Fibroblast of upper back skin (primary cell): ENCODE measurements at regions not wholly inside any gene's neighbourhood (a gene's known extent, or its start where the extent isn't known, plus 50 kb on each side); places are given as distances from the start of the nearest gene placed in this dataset.

Experiments
- DNase-seq: peaks from one replicate; pipeline ENCODE4 v3.0.0-alpha.2; 2013

DNA sequence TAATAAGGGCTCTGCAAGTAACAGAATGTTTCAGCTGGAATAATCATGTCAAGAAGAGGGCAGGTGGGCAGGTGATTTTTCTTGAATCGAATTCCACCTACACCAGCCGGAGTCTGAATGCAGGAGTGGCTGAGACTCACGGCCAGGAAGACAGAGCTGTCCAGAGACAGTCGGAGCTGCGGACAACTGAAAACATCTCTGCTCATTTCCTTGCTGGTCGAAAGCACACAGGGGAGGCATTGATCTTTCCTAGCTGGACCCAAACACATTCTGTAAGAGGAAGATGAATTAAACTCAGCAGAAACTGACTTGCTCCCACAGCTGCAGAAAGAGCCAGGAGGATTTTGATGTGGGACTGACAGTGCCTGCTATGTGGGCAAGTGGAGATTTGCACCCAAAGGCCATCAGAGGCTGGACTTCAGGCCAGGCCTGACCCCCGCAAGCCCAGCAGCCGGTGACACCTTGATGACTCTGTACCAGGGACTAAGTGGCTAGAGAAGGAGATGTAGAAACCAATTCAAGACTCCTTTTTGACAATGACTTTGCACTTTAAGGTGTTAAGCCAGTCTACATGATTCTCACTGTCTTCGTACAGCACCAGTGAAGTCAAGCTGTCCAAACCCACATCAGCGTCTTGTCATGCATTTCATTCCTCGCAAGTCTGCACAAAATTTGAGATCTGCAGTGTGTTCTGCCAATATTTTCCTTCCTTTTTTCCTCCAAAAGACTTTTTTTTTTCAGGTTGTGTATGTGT is 169.4 kb downstream of the TEX36 start:
- no peak for DNase-seq

DNA sequence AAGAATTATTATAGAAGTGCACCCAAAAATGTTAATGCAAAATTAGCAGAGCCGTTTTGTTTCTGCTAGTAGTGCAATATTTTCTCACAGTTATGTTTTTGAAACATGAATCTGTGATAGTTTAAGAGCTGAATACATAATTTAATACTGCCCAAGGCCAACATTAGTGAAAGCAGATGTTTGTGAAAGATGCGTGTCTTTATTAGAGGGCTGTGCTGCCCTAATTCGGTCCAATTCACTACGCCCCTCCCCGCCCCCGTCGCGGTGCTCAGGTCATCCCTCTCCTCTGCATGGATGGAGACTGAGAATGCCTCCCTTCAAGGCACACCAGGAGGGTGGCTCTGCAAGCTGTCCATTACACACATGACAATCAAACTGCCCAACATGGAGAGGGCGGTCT is 172.0 kb downstream of the TEX36 start:
- DNase-seq = no peak

- DNase-seq = no peak
Observed at GRCh38 chr10:125505648-125506047, 177.3 kb downstream of the TEX36 start.

DNA sequence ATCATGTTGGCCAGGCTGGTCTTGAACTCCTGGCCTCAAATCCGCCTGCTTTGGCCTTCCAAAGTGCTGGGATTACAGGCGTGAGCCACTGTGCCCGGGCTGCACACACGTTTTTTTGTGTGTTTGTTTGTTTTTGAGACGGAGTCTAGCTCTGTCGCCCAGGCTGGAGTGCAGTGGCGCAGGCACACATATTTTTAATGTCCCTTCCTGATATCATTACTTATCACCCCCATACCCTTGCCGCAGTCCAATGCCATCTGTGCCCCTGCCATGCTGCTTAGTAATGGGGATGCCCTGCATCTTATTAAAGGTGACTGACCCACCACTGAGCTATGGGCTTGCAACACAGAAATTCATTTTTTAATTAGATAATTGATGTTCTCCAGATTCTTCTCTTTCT is 180.7 kb downstream of the TEX36 start:
- no peak for DNase-seq

DNA sequence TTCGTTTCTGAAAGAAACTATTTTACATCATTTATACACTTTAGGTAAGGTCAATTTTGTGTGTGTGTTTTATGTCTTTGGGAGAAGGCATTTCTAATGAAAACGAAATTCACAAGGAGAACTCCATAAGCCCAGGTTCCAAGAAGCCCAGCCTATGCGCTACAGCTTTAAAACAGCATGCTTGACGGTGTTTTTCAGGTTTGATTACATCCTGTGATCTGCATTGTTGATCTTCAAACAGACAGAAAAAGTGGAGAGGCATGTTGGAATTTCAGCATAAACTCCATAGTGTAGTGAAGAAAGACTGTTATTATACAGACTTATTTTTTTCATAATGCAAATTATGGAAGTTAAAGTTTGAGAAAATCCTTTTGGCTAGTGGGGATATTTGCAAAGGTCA is 187.6 kb downstream of the TEX36 start:
- no peak for DNase-seq

GRCh38 chr10:125494651-125495239 is 188.2 kb downstream of the TEX36 start:
- DNase-seq = no peak

DNA sequence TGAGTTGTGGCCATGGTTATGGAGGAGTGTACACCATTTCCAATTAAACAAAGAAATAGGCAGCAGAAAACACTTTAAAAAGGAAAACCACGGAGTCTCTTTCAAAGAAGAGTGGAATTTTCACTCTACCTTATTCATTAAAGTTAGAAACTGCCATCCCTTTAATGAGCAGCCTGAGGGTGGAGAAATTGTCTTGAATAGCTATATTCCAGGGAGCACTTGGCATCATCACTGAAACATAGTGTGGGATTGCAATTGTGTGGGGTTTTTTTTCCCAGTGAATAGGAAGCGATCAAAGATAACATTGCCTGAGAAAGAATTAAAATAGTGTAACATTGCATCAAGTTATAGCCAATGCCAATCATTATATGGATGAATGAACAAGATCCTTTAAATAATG is 191.6 kb downstream of the TEX36 start:
- no peak for DNase-seq

GRCh38 chr10:125489731-125490130 is 193.2 kb downstream of the TEX36 start:
- no peak for DNase-seq

GRCh38 chr10:125485665-125486064 is 197.3 kb downstream of the TEX36 start:
- no peak for DNase-seq

- no peak for DNase-seq
Observed at GRCh38 chr10:125484035-125484732, 198.8 kb downstream of the TEX36 start.

- DNase-seq = no peak
Observed at GRCh38 chr10:125482637-125483036, 200.3 kb downstream of the TEX36 start.

DNA sequence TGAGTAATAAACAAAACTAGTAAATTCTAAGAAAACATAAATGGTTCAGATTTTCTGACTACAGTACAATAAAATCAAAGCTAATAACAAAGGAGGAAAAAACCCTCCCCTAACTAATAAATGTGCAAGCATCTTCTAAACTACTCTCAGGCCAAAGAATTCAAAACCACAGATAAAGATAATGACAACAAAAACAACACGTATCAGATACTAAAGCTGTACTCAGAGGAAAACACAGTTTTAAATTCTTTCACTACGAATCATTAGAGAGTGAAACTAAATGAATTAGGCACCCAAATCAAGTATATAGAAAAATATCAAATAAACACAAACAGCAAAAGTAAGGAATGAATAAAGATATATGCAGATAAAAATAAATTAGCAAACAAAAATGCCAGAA is 200.9 kb downstream of the TEX36 start:
- DNase-seq = no peak

DNA sequence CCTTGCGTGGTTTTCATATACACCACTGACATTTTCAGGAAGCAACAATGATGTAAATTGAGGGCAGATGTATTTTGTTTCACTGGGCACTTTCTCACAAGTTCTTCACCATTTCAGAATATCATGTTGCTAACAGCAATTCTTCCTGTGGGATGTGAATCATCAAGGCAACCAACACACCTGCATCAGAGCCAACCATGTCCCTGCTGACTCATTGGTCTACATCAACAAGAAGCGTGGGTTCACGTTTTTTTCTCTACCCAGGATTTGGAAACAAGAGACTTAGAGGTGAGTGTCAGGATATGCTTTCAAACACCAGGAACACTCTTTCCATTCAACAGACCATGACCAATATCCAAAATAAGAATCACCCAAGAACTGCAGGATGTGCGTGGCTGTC is 203.9 kb downstream of the TEX36 start:
- no peak for DNase-seq

- DNase-seq = no peak
Observed at GRCh38 chr10:125475815-125476214, 207.1 kb downstream of the TEX36 start.

- no peak for DNase-seq
Observed at GRCh38 chr10:125473143-125473793, 209.7 kb downstream of the TEX36 start.

DNA sequence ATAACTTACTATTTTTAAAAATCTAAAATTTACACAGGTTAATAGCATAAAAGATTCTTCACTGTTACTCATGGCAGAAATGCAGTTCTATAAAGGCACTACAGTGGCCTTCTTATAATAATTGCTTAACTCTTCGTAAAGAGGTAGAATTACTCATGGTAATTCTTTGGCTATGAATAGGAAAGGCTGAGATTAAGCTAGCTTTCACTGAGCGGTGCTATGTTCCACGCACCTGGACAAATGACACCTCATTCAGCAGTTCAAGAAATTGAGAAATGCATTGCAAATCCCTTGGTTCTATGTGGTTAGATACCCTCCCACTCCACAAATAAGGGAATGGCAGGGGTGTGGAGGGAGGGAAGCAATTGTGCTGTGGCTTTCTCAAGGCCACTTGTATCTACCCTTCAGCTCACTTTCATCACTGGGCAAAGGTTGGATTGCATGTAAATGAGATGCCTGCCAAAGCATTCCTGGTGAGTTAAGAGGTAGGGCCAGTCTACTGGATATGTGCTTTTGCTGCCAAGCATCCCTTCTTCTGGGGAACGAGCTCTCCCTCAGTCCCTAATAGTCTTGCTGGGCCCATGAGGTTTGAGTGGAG is 210.9 kb downstream of the TEX36 start:
- DNase-seq = no peak

GRCh38 chr10:125468278-125468677 is 214.7 kb downstream of the TEX36 start:
- DNase-seq = no peak

- no peak for DNase-seq
Observed at GRCh38 chr10:125466685-125467084, 216.3 kb downstream of the TEX36 start.

DNA sequence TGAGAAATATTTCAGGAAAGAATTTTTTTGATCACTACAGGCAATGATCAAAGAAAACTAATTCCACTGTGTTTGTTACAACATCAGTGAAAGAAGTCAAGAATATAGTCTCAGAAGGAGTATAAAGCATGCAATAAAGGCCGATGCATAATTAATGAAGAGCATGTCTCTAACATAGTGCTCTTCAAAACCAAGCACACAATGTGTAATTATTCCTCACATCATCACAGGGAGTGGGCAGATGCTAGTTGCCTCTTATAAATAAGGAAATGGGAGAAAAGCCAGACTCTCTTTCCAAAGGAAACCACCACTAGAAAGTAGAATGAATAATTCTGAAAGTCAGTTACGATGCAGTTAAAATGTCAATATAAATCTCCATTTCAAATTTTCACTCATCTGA is 220.1 kb downstream of the TEX36 start:
- DNase-seq = no peak

DNA sequence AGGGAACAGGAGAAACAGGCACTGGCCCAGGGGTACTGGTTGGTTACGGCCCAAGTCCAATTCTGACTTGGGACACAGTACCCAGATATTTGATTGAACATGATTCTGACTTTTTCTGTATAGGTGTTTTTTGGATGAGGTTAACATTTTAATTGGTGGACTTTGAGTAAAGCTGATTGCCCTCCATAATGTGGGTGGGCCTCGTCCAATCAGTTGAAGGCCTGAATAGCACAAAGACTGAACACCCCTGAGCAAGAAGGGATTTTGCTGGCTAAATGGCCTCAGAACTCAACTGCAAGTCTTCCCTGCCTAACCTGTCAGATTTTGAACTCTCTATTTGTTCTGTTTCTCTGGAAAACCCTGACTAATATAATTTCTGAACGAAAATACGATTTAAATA is 222.6 kb downstream of the TEX36 start:
- DNase-seq = no peak

GRCh38 chr10:125457406-125457805 is 225.6 kb downstream of the TEX36 start:
- no peak for DNase-seq

DNA sequence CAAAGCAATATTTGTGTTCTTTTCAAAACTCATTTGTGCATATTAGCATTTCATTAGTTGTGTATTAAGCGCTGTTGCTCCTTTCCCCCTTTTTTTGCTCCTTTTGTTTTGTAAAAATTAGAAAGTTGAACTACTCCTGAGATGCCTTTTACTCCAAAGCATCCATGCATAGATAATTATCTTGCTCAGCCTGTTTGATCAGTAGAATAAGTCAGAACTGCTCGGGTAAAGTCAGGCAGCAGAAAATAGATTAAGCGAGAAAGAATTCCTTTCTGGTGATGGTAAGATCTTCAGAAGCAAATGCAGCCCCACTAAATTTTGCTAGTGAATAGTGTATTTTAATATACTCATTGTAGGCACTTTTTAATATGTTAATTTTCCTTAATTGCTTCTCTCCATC is 227.1 kb downstream of the TEX36 start:
- no peak for DNase-seq

DNA sequence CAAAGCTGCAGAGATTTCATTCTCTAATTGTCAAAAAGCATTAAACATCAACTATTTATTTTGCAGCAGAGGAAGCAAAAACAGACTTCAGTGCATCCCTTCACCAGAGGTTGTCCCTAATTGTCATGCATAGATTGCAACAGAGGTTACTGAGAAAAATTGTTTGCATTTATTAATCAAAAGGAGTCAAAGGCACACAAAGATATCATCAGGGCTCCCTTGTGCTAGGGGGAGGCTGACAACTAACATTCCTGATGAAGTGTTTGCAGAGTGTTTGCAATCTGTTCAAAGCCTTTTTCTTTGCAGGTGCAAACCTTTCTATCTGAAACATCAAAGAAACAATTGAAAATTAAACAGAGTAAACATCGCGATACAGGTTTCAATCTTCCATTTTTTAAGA is 227.5 kb downstream of the TEX36 start:
- DNase-seq = no peak
